SK-N-SH treated with all-trans-retinoic acid at 6 μM for 48 hours (cell line): ENCODE measurements at regions not wholly inside any gene's neighbourhood (a gene's known extent, or its start where the extent isn't known, plus 50 kb on each side); places are given as distances from the start of the nearest gene placed in this dataset.

ENCODE experiments used
- ATAC-seq: fragments of 200-7000 bp; cut with Tn5 transposase; 3 replicates; pipeline ENCODE4 v1.9.1; 2020; ENCODE audit warnings: mild to moderate bottlenecking, moderate library complexity
- ARNTL ChIP-seq: fragments of 450-650 bp; formaldehyde crosslinking; IDR thresholded peaks from 2 replicates; pipeline ENCODE4 v1.5.0; 2020; ENCODE audit warnings: low read depth, mild to moderate bottlenecking, moderate library complexity, borderline replicate concordance
- BACH2 ChIP-seq: fragments of 250-450 bp; sonication (Bioruptor Pico); IDR thresholded peaks from 2 replicates; pipeline ENCODE4 v1.9.0; 2021; ENCODE audit warnings: mild to moderate bottlenecking, borderline replicate concordance
- CREB5 ChIP-seq: fragments of 250-450 bp; sonication (Bioruptor Pico); IDR thresholded peaks from 2 replicates; pipeline ENCODE4 v1.5.1; 2020; ENCODE audit warnings: low read depth, mild to moderate bottlenecking, moderate library complexity
- CSDC2 ChIP-seq: fragments of 250-450 bp; sonication (Bioruptor Pico); IDR thresholded peaks from 2 replicates; pipeline ENCODE4 v1.5.0; 2020; ENCODE audit warnings: mild to moderate bottlenecking, moderate library complexity
- ESRRG ChIP-seq: fragments of 250-450 bp; sonication (Bioruptor Pico); IDR thresholded peaks from 2 replicates; pipeline ENCODE4 v1.6.1; 2021; ENCODE audit warnings: mild to moderate bottlenecking
- GLIS3 ChIP-seq: fragments of 250-450 bp; sonication (Bioruptor Pico); IDR thresholded peaks from 2 replicates; pipeline ENCODE4 v1.5.0; 2020; ENCODE audit warnings: mild to moderate bottlenecking, moderate library complexity
- ISL1 ChIP-seq: fragments of 250-450 bp; sonication (Bioruptor Pico); IDR thresholded peaks from 2 replicates; pipeline ENCODE4 v2.1.2; 2022; ENCODE audit warnings: mild to moderate bottlenecking, moderate library complexity
- OSR1 ChIP-seq: fragments of 250-450 bp; sonication (Bioruptor Pico); IDR thresholded peaks from 2 replicates; pipeline ENCODE4 v1.8.0; 2022; ENCODE audit warnings: moderate library complexity, mild to moderate bottlenecking, inconsistent platforms
- PATZ1 ChIP-seq: fragments of 250-450 bp; sonication (Bioruptor Pico); IDR thresholded peaks from 2 replicates; pipeline ENCODE4 v1.8.0; 2020; ENCODE audit warnings: mild to moderate bottlenecking, moderate library complexity, borderline replicate concordance
- PPARA ChIP-seq: fragments of 250-450 bp; sonication (Bioruptor Pico); IDR thresholded peaks from 2 replicates; pipeline ENCODE4 v1.5.0; 2020; ENCODE audit warnings: mild to moderate bottlenecking, borderline replicate concordance
- RARB ChIP-seq: fragments of 250-450 bp; sonication (Bioruptor Pico); IDR thresholded peaks from 2 replicates; pipeline ENCODE4 v1.8.0; 2021; ENCODE audit warnings: mild to moderate bottlenecking, moderate library complexity
- SNAI2 ChIP-seq: fragments of 250-450 bp; sonication (Bioruptor Pico); IDR thresholded peaks from 2 replicates; pipeline ENCODE4 v1.5.0; 2020; ENCODE audit warnings: mild to moderate bottlenecking, moderate library complexity
- TCF4 ChIP-seq: fragments of 250-450 bp; sonication (Bioruptor Pico); IDR thresholded peaks from 2 replicates; pipeline ENCODE4 v1.8.0; 2021; ENCODE audit warnings: mild to moderate bottlenecking, moderate library complexity, borderline replicate concordance
- TOX ChIP-seq: fragments of 250-450 bp; sonication (Bioruptor Pico); IDR thresholded peaks from 2 replicates; pipeline ENCODE4 v1.8.0; 2021; ENCODE audit warnings: mild to moderate bottlenecking, moderate library complexity, borderline replicate concordance
- ZC3H10 ChIP-seq: fragments of 250-450 bp; sonication (Bioruptor Pico); IDR thresholded peaks from 2 replicates; pipeline ENCODE4 v1.5.1; 2021; ENCODE audit warnings: mild to moderate bottlenecking, moderate library complexity
- ZFP3 ChIP-seq: fragments of 250-450 bp; sonication (Bioruptor Pico); IDR thresholded peaks from 2 replicates; pipeline ENCODE4 v1.5.0; 2020; ENCODE audit warnings: mild to moderate bottlenecking, moderate library complexity
- ZFP30 ChIP-seq: fragments of 450-650 bp; formaldehyde crosslinking; IDR thresholded peaks from 2 replicates; pipeline ENCODE4 v1.5.0; 2022; ENCODE audit warnings: mild to moderate bottlenecking, moderate library complexity
- ZNF565 ChIP-seq: fragments of 450-650 bp; formaldehyde crosslinking; conservative IDR thresholded peaks from 2 replicates; pipeline ENCODE4 v1.5.0; 2020; ENCODE audit warnings: low read depth, mild to moderate bottlenecking, moderate library complexity
- ZNF8 ChIP-seq: fragments of 450-650 bp; formaldehyde crosslinking; IDR thresholded peaks from 2 replicates; pipeline ENCODE4 v1.5.0; 2020; ENCODE audit warnings: mild to moderate bottlenecking, moderate library complexity
- TF ChIP-seq, protein P1 (sequence below): fragments of 250-450 bp; sonication (Bioruptor Pico); IDR thresholded peaks from 2 replicates; pipeline ENCODE4 v1.5.1; 2021; ENCODE audit warnings: mild to moderate bottlenecking, moderate library complexity
- TF ChIP-seq, protein P2 (sequence below): fragments of 250-450 bp; sonication (Bioruptor Pico); IDR thresholded peaks from 2 replicates; pipeline ENCODE4 v1.8.0; 2021; ENCODE audit warnings: low read depth, mild to moderate bottlenecking, moderate library complexity, borderline replicate concordance
- TF ChIP-seq, protein P3 (sequence below): fragments of 250-450 bp; sonication (Bioruptor Pico); IDR thresholded peaks from 2 replicates; pipeline ENCODE4 v1.5.0; 2020; ENCODE audit warnings: mild to moderate bottlenecking, moderate library complexity

- no peak for ATAC-seq
- TF ChIP-seq, protein P1, sequence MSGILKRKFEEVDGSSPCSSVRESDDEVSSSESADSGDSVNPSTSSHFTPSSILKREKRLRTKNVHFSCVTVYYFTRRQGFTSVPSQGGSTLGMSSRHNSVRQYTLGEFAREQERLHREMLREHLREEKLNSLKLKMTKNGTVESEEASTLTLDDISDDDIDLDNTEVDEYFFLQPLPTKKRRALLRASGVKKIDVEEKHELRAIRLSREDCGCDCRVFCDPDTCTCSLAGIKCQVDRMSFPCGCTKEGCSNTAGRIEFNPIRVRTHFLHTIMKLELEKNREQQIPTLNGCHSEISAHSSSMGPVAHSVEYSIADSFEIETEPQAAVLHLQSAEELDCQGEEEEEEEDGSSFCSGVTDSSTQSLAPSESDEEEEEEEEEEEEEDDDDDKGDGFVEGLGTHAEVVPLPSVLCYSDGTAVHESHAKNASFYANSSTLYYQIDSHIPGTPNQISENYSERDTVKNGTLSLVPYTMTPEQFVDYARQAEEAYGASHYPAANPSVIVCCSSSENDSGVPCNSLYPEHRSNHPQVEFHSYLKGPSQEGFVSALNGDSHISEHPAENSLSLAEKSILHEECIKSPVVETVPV (CRISPR knock-in tag), result no peak
- TF ChIP-seq, protein P2, sequence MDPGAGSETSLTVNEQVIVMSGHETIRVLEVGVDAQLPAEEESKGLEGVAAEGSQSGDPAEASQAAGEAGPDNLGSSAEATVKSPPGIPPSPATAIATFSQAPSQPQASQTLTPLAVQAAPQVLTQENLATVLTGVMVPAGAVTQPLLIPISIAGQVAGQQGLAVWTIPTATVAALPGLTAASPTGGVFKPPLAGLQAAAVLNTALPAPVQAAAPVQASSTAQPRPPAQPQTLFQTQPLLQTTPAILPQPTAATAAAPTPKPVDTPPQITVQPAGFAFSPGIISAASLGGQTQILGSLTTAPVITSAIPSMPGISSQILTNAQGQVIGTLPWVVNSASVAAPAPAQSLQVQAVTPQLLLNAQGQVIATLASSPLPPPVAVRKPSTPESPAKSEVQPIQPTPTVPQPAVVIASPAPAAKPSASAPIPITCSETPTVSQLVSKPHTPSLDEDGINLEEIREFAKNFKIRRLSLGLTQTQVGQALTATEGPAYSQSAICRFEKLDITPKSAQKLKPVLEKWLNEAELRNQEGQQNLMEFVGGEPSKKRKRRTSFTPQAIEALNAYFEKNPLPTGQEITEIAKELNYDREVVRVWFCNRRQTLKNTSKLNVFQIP (CRISPR knock-in tag), result no peak
- TF ChIP-seq SNAI2 (CRISPR knock-in tag), result no peak
- TF ChIP-seq ZC3H10 (CRISPR knock-in tag), result no peak
- TF ChIP-seq OSR1, result no peak
- TF ChIP-seq ZNF8 (CRISPR knock-in tag), result no peak
- no peak for TF ChIP-seq TCF4 (CRISPR knock-in tag)
- no peak for TF ChIP-seq ZNF565 (CRISPR knock-in tag)
- TF ChIP-seq TOX, result no peak
- no peak for TF ChIP-seq ZFP3 (CRISPR knock-in tag)
- TF ChIP-seq, protein P3, sequence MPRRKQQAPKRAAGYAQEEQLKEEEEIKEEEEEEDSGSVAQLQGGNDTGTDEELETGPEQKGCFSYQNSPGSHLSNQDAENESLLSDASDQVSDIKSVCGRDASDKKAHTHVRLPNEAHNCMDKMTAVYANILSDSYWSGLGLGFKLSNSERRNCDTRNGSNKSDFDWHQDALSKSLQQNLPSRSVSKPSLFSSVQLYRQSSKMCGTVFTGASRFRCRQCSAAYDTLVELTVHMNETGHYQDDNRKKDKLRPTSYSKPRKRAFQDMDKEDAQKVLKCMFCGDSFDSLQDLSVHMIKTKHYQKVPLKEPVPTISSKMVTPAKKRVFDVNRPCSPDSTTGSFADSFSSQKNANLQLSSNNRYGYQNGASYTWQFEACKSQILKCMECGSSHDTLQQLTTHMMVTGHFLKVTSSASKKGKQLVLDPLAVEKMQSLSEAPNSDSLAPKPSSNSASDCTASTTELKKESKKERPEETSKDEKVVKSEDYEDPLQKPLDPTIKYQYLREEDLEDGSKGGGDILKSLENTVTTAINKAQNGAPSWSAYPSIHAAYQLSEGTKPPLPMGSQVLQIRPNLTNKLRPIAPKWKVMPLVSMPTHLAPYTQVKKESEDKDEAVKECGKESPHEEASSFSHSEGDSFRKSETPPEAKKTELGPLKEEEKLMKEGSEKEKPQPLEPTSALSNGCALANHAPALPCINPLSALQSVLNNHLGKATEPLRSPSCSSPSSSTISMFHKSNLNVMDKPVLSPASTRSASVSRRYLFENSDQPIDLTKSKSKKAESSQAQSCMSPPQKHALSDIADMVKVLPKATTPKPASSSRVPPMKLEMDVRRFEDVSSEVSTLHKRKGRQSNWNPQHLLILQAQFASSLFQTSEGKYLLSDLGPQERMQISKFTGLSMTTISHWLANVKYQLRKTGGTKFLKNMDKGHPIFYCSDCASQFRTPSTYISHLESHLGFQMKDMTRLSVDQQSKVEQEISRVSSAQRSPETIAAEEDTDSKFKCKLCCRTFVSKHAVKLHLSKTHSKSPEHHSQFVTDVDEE (CRISPR knock-in tag), result no peak
- no peak for TF ChIP-seq BACH2 (CRISPR knock-in tag)
- TF ChIP-seq PATZ1 (CRISPR knock-in tag), result no peak
- TF ChIP-seq ARNTL, result no peak
- TF ChIP-seq CSDC2 (CRISPR knock-in tag), result no peak
- no peak for TF ChIP-seq ISL1 (CRISPR knock-in tag)
- no peak for TF ChIP-seq ESRRG (CRISPR knock-in tag)
- no peak for TF ChIP-seq ZFP30 (CRISPR knock-in tag)
- no peak for TF ChIP-seq GLIS3
Observed at GRCh38 chr13:36533806-36534205, 101.5 kb downstream of the CCNA1 start.

DNA sequence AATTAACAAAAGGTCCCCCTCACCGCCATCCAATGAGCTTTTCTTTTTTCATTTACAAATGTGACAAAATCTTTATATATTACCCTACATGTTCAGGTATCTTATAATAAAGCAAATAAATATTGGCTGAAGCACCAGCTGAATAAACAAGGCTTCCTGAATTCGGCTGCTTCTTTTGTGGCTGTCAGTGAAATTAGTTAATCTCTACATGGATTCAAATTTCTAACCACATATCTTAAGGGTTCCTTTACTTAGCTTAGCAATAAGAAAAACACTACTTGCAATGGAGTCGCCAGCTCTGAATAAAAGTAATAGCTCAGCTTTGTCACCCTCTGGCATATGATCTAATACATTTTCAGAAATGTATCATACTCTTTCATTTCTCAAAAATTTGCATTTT is 104.3 kb downstream of the CCNA1 start:
- ATAC-seq, result no peak
- no peak for TF ChIP-seq RARB
- TF ChIP-seq ZNF565 (CRISPR knock-in tag), result no peak
- TF ChIP-seq CREB5 (CRISPR knock-in tag), result no peak
- no peak for TF ChIP-seq ZFP3 (CRISPR knock-in tag)
- no peak for TF ChIP-seq ISL1 (CRISPR knock-in tag)
- TF ChIP-seq PPARA, result no peak
- no peak for TF ChIP-seq OSR1
- TF ChIP-seq ZFP30 (CRISPR knock-in tag), result no peak
- TF ChIP-seq, protein P1 (CRISPR knock-in tag), result no peak
- no peak for TF ChIP-seq TOX
- TF ChIP-seq ZC3H10 (CRISPR knock-in tag), result no peak
- TF ChIP-seq, protein P3 (CRISPR knock-in tag), result no peak
- TF ChIP-seq TCF4 (CRISPR knock-in tag), result no peak
- no peak for TF ChIP-seq GLIS3
- TF ChIP-seq CSDC2 (CRISPR knock-in tag), result no peak
- TF ChIP-seq ESRRG (CRISPR knock-in tag), result no peak
- TF ChIP-seq BACH2 (CRISPR knock-in tag), result no peak
